LHCN-M2 (cell line): ENCODE measurements at regions not wholly inside any gene's neighbourhood (a gene's known extent, or its start where the extent isn't known, plus 50 kb on each side); places are given as distances from the start of the nearest gene placed in this dataset.

Experiments
- DNase-seq: peaks from one replicate; pipeline ENCODE4 v3.0.0-alpha.2; 2012; ENCODE audit warnings: low read depth

GRCh38 chr5:68352166-68352565 is 136.6 kb downstream of the PIK3R1 start:
- no peak for DNase-seq

DNA sequence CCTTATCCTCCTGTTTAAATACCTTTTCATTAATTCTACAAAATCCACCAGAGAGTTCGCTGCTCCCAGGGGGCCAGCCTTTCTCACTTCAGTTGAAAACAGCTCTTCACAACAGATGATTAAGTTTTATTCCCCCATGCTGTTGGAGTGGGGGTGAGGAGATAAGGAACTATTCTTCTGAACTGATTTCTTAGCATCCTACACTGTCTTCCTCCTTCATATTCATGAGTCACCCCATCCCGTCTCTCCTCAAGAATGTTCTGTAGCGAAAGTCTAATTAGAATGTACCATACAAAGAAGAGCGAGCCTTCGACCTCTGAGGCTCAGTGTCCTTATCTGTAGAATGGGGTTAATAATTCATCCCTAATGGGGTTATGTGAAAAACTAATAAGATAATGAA is 138.0 kb downstream of the PIK3R1 start:
- no peak for DNase-seq

- no peak for DNase-seq
Measured at GRCh38 chr5:68354315-68354714, 138.8 kb downstream of the PIK3R1 start.

- no peak for DNase-seq
Measured at GRCh38 chr5:68356216-68356615, 140.7 kb downstream of the PIK3R1 start.

GRCh38 chr5:68356623-68357022 is 141.1 kb downstream of the PIK3R1 start:
- DNase-seq: no peak

DNA sequence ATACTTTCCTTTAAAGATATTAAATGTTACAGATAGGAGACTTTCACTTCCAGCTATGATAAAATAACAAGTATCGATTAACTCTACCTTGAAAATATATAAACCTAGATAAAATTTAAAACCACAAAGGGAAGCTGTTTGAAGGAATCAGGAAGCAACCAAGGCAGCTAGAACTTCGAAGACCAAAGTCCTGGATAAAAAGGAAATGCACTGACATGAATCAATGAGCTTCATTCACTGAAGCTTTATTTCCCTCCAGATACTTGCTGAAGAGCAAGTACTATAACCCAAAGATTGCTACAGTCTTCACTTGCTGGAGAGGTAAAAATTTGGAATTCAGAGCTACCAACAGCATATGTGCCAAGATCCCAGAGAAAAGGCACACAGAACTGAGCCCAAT is 144.1 kb downstream of the PIK3R1 start:
- no peak for DNase-seq

DNA sequence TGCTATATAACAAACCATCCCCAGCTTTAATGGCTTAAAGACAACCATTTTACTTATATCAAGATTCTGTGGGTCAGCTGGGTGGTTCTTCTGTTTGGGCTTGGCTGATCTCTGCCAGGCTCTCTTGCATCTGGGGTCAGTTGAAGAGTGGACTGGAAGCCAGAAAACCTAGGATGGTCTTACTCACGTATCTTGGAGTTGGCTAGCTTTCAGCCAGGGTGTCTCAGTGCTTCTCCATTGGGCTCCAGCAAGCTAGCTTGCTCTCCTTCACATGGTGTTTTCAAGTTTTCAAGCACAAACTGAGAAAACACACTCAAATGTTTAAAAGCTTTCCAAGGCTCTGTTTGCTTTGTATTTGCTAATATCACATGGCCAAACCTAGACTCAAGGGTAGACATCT is 146.8 kb downstream of the PIK3R1 start:
- no peak for DNase-seq

DNA sequence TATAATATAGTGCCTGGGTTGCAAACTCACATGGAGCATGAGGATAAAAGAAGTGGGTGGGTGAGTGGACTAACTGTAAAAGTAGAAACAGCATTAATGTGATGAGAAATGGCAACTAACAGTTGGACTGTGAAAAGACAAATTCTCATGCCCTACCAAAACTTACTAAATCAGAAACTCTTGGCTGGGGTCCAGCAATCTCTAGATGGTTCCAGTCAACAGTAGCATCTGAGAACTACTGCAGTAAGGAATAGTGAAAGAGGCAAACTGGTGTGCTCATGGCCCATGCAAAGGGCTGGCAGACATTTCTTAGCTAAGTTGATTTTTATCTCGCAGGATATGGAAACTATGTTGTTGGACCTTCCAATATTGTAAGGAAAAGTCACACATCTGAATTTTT is 150.3 kb downstream of the PIK3R1 start:
- DNase-seq: peak; percentile 13

GRCh38 chr5:68367287-68367686 is 151.7 kb downstream of the PIK3R1 start:
- no peak for DNase-seq

DNA sequence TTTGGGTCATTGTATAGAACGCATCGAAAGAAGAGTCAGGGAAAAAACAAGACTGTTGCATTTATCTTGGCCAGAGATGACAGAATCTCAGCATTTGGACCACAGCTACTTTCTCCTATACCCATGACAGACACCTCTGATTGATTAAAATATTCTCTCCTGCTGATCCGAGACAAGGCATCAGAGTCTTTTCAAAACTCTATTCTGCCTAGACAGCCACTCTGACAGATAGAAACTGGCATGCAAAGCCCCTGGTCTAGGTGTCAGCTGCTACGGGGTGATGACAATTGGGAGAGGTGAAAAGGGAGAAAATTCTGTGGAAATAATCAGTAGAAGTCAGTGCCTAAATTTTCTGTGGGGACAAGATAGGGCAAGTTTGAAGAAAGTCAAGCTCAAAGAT is 152.2 kb downstream of the PIK3R1 start:
- DNase-seq: no peak

DNA sequence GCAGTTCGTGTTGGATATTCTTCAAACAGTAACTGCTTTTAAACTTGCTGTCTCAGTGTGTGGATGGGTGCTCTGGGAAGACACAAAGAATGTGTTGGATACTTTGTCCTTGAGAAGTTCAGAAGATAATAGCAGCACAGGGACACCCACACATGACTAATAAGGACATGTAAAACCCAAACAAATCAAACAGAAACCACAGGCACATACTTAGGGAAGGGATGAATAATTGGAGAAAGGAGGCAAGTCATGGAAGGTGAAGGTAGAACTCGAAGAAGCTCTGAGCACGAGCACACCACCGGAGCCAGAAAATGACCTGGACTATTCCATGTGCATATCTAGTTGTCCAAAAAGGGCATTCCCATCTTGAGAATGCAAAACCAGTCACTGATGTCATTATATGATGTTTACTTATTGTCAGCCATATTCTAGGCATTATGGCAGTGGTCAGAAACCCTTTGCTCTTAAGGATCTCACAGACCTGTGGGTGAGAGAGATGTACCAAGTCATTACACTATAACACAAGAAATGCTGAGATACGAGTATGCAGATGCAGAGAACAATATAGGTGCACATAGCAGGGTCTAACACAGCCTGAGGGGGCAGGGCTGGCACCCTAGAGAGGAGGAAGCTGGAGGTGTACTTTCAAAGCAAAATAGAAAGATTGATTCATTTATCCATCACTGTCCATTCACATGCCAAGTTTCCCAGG is 152.9 kb downstream of the PIK3R1 start:
- DNase-seq: peak; percentile 42

DNA sequence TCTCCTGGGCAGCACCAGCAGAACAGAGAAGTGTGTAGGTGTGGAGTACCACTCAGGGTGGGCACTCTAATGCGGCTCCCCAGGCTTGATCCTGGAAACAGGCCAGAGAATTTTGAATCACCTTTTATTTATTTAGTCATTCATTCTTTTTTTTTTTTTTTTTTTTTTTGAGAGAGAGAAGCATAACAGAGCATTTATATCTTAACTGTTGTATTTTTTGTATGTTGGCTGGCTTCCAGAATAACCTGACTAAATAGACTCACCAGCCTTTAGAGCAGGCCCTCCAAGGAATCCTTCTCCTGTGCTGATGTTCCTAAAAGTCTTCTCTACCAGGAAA is 153.4 kb downstream of the PIK3R1 start:
- peak; percentile 18 for DNase-seq

- DNase-seq: no peak
Measured at GRCh38 chr5:68369457-68370125, 154.0 kb downstream of the PIK3R1 start.

- DNase-seq: no peak
Measured at GRCh38 chr5:68370196-68370595, 154.6 kb downstream of the PIK3R1 start.

DNA sequence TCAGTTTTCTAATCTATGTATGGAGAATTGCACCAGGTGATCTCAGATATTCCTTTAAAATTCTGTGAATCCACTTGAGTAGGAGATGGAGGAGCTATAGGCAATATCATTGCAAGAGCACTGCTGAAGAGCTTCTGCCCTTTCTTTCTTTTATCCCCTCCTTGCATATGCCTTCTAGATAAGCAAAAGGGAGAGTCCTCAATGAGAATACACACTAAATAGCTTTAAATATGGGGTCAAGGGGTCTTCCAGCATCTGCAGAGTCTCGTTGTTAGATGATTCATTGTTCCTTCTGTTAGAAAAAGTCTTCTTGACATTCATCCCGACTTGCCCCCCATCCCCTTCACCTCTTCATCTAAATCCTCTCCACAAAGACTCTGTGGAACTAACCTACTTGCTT is 156.1 kb downstream of the PIK3R1 start:
- DNase-seq: no peak

- no peak for DNase-seq
Measured at GRCh38 chr5:68372161-68372560, 156.6 kb downstream of the PIK3R1 start.

- DNase-seq: no peak
Measured at GRCh38 chr5:68373050-68373449, 157.5 kb downstream of the PIK3R1 start.

- DNase-seq: peak; percentile 77
Measured at GRCh38 chr5:68374796-68375518, 159.4 kb downstream of the PIK3R1 start.

- DNase-seq: no peak
Measured at GRCh38 chr5:68375540-68375939, 160.0 kb downstream of the PIK3R1 start.

DNA sequence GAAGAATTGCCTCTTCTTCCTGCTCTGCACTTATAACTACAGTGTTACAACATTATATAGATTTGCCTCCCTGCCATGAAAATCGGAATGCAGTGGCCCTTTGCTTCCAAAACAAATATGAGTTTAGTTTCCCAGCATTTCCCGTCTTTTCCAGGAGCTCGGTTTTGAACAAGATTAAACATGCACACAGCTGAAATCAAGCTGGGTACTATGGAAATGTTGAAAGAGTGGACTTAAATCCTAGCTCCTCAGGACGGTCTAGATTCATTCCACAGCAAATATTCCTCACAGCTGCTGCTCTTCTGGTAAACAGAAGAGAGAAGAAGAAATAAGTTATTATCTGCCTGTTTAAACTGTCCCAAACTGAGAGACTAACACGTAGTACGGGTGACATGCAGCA is 161.4 kb downstream of the PIK3R1 start:
- DNase-seq: no peak

DNA sequence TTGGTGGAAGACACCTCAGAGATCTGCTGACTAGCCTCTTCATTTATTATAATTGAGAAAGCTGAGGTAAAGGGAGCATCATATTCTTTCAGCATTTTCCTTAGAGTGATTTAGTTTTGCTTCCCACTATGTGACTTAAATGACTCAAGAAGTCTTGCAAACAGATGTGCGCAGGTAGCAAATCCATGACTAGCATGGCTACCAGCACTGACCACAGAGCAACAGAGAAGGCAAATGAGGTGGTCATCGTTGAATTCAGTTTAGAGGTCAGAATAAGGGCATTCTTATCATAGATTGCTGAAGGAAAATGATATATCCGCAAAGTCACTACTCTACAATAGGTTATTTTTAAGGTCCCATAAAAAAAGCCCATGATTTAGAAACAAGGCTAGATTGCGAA is 162.2 kb downstream of the PIK3R1 start:
- DNase-seq: no peak

DNA sequence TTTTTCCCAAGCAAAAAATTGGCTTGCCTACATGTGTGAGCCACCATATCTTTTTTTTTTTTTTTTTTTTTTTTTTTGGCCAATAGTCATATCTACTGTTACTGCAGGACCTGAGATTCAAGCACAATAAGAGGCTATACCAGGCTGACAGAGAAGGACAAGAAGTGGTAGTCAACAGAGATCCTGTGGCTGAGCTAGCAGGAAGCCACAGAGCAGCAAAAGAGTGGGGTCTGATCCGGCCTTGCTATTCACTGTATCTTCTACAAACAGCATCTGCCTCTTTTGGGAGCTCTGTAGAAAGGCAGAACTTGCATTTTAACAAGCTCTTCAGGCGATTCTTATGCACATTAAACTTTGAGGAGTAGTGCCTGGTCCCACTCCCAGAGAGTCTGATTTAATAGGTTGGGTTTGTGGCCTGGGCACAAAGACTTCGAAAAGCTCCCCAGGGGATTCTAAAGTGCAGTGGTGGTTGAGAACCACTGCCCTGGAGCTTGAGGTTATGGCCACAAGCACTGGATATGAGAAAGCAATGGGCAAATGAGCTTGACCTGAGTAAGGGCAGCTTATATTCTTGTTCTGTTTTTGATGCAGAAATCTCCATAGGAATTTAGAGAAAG is 162.8 kb downstream of the PIK3R1 start:
- DNase-seq: peak; percentile 39
